ENCODE measurements at regions not wholly inside any gene's neighbourhood (a gene's known extent, or its start where the extent isn't known, plus 50 kb on each side); places are given as distances from the start of the nearest gene placed in this dataset.

GRCh38 chr13:62434081-62434480, 1018.4 kb upstream of the PCDH20 start:
- TF ChIP-seq POLR2A (IDR thresholded peaks at IDR 0.05) = no peak
- no peak for TF ChIP-seq CTCF (IDR thresholded peaks at IDR 0.05)
- no peak for TF ChIP-seq EP300 (IDR thresholded peaks at IDR 0.05)

Data from gastroesophageal sphincter (tissue), 3 donors.